ENCODE measurements at regions not wholly inside any gene's neighbourhood (a gene's known extent, or its start where the extent isn't known, plus 50 kb on each side); places are given as distances from the start of the nearest gene placed in this dataset.

- TF ChIP-seq, protein P1, sequence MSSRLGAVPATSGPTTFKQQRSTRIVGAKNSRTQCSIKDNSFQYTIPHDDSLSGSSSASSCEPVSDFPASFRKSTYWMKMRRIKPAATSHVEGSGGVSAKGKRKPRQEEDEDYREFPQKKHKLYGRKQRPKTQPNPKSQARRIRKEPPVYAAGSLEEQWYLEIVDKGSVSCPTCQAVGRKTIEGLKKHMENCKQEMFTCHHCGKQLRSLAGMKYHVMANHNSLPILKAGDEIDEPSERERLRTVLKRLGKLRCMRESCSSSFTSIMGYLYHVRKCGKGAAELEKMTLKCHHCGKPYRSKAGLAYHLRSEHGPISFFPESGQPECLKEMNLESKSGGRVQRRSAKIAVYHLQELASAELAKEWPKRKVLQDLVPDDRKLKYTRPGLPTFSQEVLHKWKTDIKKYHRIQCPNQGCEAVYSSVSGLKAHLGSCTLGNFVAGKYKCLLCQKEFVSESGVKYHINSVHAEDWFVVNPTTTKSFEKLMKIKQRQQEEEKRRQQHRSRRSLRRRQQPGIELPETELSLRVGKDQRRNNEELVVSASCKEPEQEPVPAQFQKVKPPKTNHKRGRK (CRISPR knock-in tag; IDR thresholded peaks at IDR 0.05): peak; percentile 99
- TF ChIP-seq TRIM22 (IDR thresholded peaks at IDR 0.05): peak; percentile 61; the same call in 1 of the 2 replicates
- TF ChIP-seq ZFP36L1 (CRISPR knock-in tag; IDR thresholded peaks at IDR 0.05): no peak
- TF ChIP-seq KLF13 (CRISPR knock-in tag; IDR thresholded peaks at IDR 0.05): no peak
- no peak for TF ChIP-seq ZNF792 (CRISPR knock-in tag; IDR thresholded peaks at IDR 0.05)
- no peak for TF ChIP-seq ARNT2 (CRISPR knock-in tag; IDR thresholded peaks at IDR 0.05; ENCODE audit: low read depth)
- TF ChIP-seq, protein P2, sequence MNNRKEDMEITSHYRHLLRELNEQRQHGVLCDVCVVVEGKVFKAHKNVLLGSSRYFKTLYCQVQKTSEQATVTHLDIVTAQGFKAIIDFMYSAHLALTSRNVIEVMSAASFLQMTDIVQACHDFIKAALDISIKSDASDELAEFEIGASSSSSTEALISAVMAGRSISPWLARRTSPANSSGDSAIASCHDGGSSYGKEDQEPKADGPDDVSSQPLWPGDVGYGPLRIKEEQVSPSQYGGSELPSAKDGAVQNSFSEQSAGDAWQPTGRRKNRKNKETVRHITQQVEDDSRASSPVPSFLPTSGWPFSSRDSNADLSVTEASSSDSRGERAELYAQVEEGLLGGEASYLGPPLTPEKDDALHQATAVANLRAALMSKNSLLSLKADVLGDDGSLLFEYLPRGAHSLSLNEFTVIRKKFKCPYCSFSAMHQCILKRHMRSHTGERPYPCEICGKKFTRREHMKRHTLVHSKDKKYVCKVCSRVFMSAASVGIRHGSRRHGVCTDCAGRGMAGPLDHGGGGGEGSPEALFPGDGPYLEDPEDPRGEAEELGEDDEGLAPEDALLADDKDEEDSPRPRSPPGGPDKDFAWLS (CRISPR knock-in tag; IDR thresholded peaks at IDR 0.05; ENCODE audit: borderline replicate concordance): no peak
- no peak for TF ChIP-seq GZF1 (CRISPR knock-in tag; IDR thresholded peaks at IDR 0.05)
- TF ChIP-seq ZNF18 (CRISPR knock-in tag; IDR thresholded peaks at IDR 0.05; ENCODE audit: insufficient replicate concordance): no peak
These were observed 127.2 kb upstream of the CACNA1A start (continued) for GRCh38 chr19:13633522-13633922.

Measured in HepG2 (cell line).